Spinal cord (tissue), 9 donors: ENCODE measurements at regions not wholly inside any gene's neighbourhood (a gene's known extent, or its start where the extent isn't known, plus 50 kb on each side); places are given as distances from the start of the nearest gene placed in this dataset.

Source experiments
- DNase-seq, 6 donors: peaks; one replicate each; pipeline versions ENCODE4 v3.0.0 to v3.0.0-alpha.2; 2013 to 2015; ENCODE audit warnings: low spot score in 6 of 6, low read depth in 4 of 6
- H3K27ac ChIP-seq: one replicate; pipeline ENCODE4 v1.5.1; 2013; ENCODE audit warnings: low read depth, low read length, control low read depth
- H3K27me3 ChIP-seq: one replicate; pipeline ENCODE4 v1.6.1; 2013; ENCODE audit warnings: low read length; ENCODE audit not compliant: control insufficient read depth, insufficient read depth
- H3K36me3 ChIP-seq: one replicate; pipeline ENCODE4 v1.6.1; 2013; ENCODE audit warnings: low read length; ENCODE audit not compliant: control insufficient read depth, insufficient read depth
- H3K4me1 ChIP-seq: one replicate; pipeline ENCODE4 v1.6.1; 2013; ENCODE audit warnings: low read length; ENCODE audit not compliant: control insufficient read depth, insufficient read depth
- H3K4me3 ChIP-seq: one replicate; pipeline ENCODE4 v1.5.1; 2013; ENCODE audit warnings: low read depth, low read length, control low read depth
- H3K9me3 ChIP-seq: one replicate; pipeline ENCODE4 v1.6.1; 2013; ENCODE audit warnings: low read length; ENCODE audit not compliant: control insufficient read depth, insufficient read depth
- WGBS: methylation state at CpG from one replicate; pipeline ENCODE4 v1.1.5; 2013; ENCODE audit warnings: missing lambda C conversion rate; ENCODE audit not compliant: insufficient coverage; 5-methylcytosine and 5-hydroxymethylcytosine counted together
- donor health status: healthy.

DNA sequence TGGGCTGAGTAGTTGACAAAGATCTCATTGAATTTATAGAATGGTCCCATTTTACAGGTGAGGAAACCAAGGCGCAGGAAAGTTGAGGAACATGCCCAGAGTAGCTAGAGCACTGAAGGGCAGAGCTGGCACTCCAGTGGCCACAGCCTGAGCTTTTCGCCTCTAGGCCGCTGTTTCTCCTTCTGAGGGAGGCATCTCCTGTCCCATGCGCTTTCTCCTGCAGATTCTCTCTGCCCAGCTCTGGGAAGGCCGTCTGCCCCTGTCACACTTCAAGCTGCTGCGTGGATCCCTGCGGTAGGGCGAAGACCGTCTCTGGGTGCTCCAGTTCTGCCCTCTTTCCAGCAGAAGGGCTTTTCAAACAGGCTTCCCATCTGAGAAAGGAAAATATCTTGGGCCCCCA is 159.9 kb downstream of the ACTL8 start:
- DNase-seq, result no peak

DNA sequence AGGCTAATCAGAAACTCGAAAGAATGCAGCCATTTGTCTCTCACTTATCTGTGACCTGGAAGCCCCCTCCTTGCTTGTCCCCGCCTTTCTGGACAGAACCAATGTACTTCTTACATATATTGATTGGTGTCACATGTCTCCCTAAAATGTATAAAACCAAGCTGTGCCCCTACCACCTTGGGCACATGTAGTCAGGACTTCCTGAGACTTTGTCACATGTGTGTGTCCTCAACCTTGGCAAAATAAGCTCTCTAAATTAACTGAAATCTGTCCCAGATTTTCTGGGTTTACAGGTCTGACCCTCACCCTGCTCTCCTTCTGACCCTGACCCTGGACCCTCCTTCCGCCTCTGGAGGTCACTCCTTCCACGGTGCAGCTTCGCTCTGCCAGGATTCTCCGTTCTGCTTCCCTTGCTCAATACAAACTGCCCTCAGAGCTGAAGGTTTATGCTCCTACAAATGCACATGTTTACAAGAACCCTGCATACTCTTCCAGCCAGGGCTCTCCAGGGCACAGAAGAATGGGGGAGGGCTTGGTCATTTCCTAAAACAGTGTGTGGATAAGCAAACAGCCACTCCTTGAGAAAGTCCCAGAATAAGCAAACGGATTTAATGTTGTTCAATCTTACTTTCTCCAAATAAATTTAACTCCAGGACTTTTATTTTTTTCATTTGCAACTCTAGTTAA is 160.5 kb downstream of the ACTL8 start:
- Histone ChIP-seq H3K27me3 (peaks cover 14% of the 10 kb centered on the region), H3K36me3 (no peaks in the 10 kb centered on the region), H3K4me3 (no peak overlapping the region), H3K27ac (no peak overlapping the region), H3K9me3 (no peaks in the 10 kb centered on the region), H3K4me1 (peaks cover 8% of the 10 kb centered on the region)
- 34% methylated on average over 4 of the region's 7 CpGs for WGBS
- DNase-seq, result no peak

More for the DNA sequence above, 159.9 kb downstream of the ACTL8 start:
- Histone ChIP-seq H3K9me3 (no peaks in the 10 kb centered on the region), H3K27me3 (peaks cover 14% of the 10 kb centered on the region), H3K36me3 (no peaks in the 10 kb centered on the region), H3K4me3 (no peak overlapping the region), H3K27ac (no peak overlapping the region), H3K4me1 (peaks cover 8% of the 10 kb centered on the region)
- WGBS, result 82% methylated on average over 9 of the region's 9 CpGs

DNA sequence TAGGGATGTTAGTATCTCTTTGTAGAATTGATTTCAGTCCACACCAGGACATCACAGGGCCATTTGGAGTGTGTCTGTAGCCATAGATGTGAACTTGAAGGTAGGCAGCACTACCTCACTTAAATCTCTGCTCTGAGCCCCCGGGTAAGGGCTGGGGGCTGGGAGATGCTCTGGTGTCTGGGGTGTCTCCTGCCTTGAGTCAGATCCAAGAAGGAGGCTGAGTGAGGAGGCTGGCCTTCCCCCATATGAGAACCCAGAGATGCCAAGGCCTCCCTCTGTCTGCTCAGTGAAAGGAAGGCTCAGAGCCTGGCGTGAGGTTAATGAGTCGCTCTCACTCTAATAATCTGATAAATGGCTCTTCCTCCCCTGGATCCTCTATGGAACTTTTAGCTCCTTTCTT is 161.6 kb downstream of the ACTL8 start:
- Histone ChIP-seq H3K9me3 (no peaks in the 10 kb centered on the region), H3K27ac (no peak overlapping the region), H3K4me1 (peaks cover 8% of the 10 kb centered on the region), H3K27me3 (peaks cover 20% of the 10 kb centered on the region), H3K36me3 (no peaks in the 10 kb centered on the region), H3K4me3 (no peak overlapping the region)
- WGBS, result 85% methylated on average over 2 of the region's 3 CpGs
- no peak for DNase-seq

DNA sequence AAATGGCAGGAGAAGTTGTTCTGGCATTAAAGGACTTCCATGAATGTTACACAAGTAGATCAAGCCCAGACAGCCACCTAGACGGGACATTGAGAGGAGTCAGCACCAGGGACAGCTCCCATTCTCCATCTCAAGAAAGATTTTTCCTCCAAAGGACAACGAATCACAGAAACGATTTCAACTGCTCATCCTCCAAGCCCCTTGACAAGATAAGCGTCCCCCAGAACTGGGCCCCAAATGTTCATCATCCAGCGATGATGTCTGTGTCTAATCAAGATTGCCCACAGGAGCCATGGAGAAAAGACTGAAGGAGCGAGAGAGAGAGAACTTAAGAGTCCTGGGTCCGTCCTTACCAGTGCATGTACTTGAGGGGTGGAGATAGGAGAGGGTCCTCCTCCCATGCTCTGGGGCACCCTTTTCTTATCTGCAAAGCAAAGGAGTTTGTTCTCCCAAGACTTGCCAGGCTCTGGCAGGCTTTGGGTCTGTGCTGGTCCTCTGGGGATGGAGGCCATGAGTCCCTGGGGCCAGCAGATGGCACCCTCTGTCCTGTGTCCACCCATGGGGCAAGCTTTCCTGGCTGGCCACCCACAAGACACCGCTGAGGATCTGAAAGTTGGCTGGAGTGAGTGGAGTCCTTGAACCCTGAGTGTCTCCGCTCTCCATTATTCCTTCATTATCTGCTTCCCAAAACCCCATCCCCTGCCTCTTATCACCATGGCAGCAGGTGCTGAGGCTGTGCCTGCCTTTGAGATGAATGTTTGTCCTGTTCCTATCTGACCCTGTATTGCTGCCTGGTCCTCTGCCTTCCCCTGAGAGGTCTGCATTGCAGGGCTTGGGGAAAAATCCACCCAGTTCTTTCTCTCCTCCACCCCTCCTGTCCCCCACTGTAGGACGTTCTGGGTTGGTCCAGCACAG is 164.6 kb downstream of the ACTL8 start:
- WGBS, result 49% methylated on average over 3 of the region's 10 CpGs

DNA sequence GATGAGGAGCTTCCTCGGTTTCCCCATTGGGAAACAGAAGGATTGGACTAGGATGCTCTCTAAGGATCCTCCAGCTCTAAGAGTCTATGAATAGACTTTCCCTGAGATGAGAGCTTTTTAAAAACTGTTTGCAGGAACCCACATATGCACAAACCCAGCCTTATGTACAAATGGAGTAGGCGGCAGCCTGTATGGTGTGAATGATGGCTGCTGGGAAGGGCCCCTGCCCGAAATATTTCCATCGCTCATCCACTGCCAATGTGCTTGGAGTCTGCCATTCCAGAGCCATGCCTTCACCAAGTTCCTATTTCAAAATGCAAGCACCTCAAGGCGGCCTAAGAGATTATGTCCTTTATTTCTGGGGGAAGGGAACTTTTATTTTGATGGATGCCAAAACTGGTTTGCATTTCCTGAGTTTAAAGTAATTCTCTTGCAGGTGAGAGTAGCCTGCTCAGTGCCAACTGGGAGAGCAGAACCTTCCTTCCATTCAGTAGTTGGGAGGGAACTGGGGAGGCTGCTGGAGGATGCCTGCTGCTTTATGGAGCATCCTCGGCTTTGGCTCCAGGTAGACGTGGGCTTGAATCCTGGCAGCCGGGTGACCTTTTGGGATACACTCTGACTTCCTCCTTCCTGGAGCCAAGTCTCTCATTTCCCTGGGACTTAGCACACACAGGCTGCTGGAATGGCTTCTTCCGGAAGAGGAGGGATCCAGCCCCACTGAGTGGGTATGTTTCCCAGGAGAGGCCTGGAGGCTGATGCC is 165.9 kb downstream of the ACTL8 start:
- Histone ChIP-seq H3K4me3 (no peak overlapping the region), H3K27ac (no peak overlapping the region), H3K4me1 (peaks cover 13% of the 10 kb centered on the region), H3K36me3 (no peaks in the 10 kb centered on the region), H3K9me3 (no peaks in the 10 kb centered on the region), H3K27me3 (peaks cover 13% of the 10 kb centered on the region)
- 54% methylated on average over 5 of the region's 9 CpGs for WGBS
- peak in 1 of 6 donors; percentile 74 for DNase-seq

More for the DNA sequence above, 164.6 kb downstream of the ACTL8 start:
- H3K27me3 ChIP-seq, result peaks cover 15% of the 10 kb centered on the region
- no peaks in the 10 kb centered on the region for H3K36me3 ChIP-seq
- H3K9me3 ChIP-seq, result no peaks in the 10 kb centered on the region
- H3K27ac ChIP-seq, result no peak overlapping the region
- H3K4me1 ChIP-seq, result peaks cover 5% of the 10 kb centered on the region
- DNase-seq, result peak in 3 of 6 donors; percentile 33 to 57 (median 54)
- H3K4me3 ChIP-seq, result no peak overlapping the region

DNA sequence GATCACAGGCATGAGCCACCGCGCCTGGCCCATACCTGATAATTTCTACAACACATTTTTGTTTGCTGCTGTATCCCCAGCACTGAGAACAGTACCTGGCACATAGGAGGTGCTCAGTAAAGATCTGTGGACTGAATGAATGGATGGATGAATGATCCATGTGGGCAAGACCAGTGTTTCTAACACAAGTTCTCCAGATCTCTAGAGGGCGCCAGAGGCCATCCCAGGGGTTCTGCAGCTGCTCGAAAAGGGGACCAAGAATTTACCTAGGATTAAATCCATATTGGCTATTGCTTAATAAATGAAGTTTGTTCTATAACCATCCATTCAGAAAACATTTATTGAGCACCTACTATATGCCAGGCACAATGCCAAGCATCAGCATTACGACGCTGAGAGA is 167.7 kb downstream of the ACTL8 start:
- no peak overlapping the region for H3K27ac ChIP-seq
- H3K36me3 ChIP-seq, result no peaks in the 10 kb centered on the region
- peaks cover 20% of the 10 kb centered on the region for H3K4me1 ChIP-seq
- DNase-seq, result peak in 2 of 6 donors; percentile 60 to 77
- H3K27me3 ChIP-seq, result peaks cover 8% of the 10 kb centered on the region
- H3K4me3 ChIP-seq, result no peak overlapping the region
- 10% methylated on average over 2 of the region's 6 CpGs for WGBS
- H3K9me3 ChIP-seq, result no peaks in the 10 kb centered on the region

DNA sequence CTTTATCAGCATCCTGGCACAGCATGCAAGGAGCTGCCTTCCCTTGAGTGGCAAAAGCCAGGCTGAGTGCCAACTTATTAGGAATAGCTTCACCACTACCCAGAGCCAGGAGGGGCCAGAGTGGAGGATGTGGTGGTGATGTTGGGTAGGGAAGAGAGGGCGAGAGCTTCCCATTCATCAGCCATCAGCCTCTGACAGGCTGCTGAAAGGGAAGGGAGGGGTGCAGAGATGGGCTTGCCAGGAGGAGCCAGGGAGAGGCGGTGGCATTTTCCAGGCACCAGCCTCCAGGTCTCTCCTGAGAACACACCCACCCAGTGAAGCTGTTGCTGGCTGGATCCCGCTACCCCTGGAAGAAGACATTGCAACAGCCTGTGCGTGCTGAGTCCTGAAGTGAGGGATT is 168.5 kb downstream of the ACTL8 start:
- no peaks in the 10 kb centered on the region for H3K36me3 ChIP-seq
- DNase-seq, result peak in 1 of 6 donors; percentile 72
- no peaks in the 10 kb centered on the region for H3K9me3 ChIP-seq
- 93% methylated on average over 2 of the region's 4 CpGs for WGBS
- peaks cover 25% of the 10 kb centered on the region for H3K4me1 ChIP-seq
- no peak overlapping the region for H3K4me3 ChIP-seq
- H3K27me3 ChIP-seq, result peaks cover 8% of the 10 kb centered on the region
- H3K27ac ChIP-seq, result no peak overlapping the region

DNA sequence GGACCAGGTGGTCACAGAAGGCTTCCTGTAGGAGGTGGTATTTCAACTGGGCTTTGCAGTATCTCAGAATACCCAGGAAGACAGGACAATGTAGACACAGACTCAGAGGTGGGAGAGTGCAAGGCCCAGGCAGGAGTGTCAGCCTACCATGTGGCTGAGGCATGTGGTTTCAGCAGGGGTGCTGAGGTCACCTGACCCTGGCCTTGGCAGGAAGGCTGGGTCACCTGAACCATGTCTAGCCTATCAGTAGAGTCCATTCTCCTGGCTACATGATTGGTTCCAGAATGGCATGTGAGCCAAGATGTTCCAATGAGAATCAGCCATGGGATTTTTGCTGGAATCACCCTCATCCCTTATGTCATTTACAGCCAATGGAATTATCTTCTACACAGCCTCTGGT is 169.4 kb downstream of the ACTL8 start:
- no peak for DNase-seq
- Histone ChIP-seq H3K27ac (no peak overlapping the region), H3K36me3 (no peaks in the 10 kb centered on the region), H3K9me3 (no peaks in the 10 kb centered on the region), H3K4me1 (peaks cover 25% of the 10 kb centered on the region), H3K4me3 (no peak overlapping the region), H3K27me3 (peaks cover 8% of the 10 kb centered on the region)
